NCI-H1694 treated with DMSO at 0.1 percent for 48 hours (cell line): ENCODE measurements at regions not wholly inside any gene's neighbourhood (a gene's known extent, or its start where the extent isn't known, plus 50 kb on each side); places are given as distances from the start of the nearest gene placed in this dataset.
A peak's percentile ranks its signal among the peaks of the same experiment; 100 is the strongest.
"Not testable (repeated sequence)": the region's sequence is repeated elsewhere in the genome, so short reads cannot be mapped to it uniquely, and the experiment has no call there.

Experiments used
- DNase-seq: peaks from one replicate; lab custom pipeline; 2025; lab: John Stamatoyannopoulos, UW

DNA sequence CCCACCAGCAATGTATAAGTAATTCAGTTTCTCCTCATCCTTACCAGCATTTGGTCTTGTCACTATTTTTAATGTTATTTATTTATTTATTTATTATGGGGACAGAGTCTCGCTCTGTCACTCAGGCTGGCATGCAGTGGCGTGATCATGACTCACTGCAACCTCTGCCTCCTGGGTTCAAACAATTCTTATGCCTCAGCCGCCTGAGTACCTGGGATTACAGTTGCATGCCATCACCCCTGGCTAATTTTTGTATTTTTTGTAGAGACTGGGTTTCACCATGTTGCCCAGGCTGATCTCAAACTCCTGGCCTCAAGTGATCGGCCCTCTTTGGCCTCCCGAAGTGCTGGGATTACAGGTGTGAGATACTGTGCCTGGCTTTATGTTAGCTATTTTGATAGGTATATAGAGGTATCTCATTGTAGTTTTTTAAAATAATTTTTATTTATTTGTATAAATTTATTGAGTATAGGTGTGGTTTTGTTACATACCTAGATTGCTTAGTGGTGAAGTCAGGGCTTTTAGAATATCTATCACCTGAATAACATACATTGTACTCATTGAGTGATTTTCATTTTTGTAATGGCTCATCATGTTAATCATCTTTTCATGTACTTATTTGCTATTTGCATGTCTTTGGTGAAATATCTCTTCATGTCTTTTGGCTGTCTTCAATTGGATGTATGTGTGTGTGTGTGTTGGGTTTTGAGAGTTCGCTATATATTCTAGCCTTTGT lies 53.3 kb downstream of the TANC2 start:
- no peak for DNase-seq

GRCh38 chr17:63022567-63022966 lies 56.5 kb downstream of the TANC2 start:
- DNase-seq = no peak

- DNase-seq = no peak
Observed at GRCh38 chr17:63023049-63023448, 57.0 kb downstream of the TANC2 start.

- no peak for DNase-seq
Observed at GRCh38 chr17:63024201-63024600, 58.2 kb downstream of the TANC2 start.

DNA sequence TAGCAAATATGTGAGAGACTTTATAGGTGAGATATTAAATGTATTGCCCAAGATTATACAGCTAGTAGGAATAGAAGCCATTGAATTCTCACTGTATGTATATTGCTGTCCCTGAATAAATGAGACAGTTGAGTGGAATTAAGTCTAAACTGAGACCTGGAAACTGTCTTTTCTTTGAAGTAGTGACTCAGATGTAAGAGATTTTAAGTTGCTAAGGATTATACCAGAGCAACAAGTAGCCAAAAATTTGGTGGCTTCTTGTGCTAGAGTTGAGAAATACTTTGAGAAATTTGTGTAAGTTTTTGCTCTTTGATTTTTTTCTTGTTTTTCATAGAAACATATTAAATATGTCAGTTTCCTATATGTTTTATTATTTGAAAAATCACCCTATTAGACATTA lies 58.7 kb downstream of the TANC2 start:
- no peak for DNase-seq

DNA sequence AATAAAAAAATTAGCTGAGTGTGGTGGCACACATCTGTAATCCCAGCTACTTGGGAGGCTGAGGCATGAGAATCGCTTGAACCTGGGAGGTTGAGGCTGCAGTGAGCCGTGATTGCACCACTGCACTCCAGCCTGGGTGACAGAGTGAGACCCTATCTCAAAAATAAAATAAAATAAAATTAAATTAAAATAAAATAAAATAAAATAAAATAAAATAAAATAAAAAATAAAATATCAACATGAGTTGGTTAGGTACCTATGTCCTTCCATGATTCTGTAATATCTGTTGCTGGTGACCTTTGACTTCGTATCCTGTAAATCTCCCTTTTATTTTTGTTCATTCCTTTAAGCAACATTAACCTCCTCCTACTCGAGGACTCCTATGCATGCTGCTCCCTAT lies 59.6 kb downstream of the TANC2 start:
- not testable (repeated sequence) for DNase-seq

- no peak for DNase-seq
Observed at GRCh38 chr17:63029541-63029940, 63.5 kb downstream of the TANC2 start.

DNA sequence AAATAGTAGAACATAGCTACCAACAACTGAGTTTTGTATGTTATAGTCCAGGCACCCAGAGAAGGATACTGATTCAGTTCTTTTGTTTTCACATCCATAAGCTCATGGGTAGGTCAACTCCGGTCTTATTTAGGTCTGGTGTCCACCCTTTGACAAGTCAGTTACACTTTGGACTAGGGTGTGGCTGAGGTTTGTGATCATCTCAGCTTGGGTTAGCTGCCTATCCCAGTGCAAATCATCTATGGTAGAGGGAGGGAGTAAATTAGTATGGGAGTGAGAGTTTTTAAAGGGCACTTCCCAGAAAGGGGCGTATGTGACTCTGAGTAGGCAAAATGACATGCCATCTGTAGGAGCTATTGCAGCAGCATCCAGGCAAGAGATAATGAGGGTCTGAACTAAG lies 66.1 kb downstream of the TANC2 start:
- DNase-seq = no peak

DNA sequence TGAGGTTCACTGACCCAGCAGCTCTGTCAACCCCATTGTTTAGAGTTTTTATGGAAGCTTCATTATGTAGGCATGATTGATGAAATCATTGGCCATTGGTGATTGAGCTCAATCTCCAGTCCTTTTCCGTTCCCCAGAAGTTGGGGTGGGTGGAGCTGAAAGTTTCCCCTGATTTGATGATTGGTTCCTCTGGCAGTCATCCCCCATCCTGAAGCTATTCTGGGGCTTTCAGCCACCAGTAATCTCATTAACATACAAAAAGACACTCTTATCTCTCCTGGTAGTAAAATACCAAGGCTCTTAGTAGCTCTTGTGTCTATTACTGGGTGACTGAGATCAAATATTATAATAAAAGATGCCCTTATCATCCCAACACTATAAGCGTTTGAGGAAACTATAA lies 67.1 kb downstream of the TANC2 start:
- no peak for DNase-seq

- DNase-seq = no peak
Observed at GRCh38 chr17:63035271-63035670, 69.2 kb downstream of the TANC2 start.

DNA sequence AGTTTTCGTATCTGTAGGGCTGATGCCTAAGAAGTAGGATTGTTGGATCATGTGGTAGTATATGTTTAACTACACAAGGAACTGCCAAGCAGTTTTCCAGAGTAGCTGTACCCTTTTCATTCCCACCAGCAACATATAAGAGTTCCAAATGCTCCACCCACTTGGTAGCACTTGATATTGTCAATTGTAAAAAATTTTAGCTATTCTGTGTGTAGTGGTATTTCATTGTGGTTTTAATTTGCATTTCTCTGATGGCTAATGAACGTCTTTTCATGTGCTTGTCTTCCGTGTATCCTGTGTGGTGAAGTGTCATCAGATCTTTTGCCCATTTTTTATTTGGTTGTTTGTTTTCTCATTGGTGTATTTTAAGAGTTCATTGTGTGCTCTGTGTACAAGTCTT lies 69.7 kb downstream of the TANC2 start:
- DNase-seq = no peak

DNA sequence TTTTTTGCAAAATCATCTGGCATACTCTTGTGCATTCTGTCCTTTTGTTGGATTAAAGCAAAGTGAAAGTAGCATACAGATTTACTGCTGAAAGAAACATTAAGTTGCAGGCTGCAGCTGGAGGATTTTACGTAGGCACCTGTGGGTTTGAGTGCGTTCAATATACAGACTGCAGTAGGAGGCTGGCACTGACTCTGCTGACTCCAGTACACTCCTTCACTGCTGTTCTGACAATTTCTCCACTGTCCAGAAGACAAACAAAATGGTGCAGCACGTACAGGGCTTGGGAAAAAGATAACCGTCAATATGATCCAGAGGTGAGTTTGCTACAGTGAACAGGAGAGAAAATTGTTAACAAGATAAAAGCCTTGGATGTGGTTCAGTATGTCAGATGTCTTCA lies 73.3 kb downstream of the TANC2 start:
- no peak for DNase-seq

DNA sequence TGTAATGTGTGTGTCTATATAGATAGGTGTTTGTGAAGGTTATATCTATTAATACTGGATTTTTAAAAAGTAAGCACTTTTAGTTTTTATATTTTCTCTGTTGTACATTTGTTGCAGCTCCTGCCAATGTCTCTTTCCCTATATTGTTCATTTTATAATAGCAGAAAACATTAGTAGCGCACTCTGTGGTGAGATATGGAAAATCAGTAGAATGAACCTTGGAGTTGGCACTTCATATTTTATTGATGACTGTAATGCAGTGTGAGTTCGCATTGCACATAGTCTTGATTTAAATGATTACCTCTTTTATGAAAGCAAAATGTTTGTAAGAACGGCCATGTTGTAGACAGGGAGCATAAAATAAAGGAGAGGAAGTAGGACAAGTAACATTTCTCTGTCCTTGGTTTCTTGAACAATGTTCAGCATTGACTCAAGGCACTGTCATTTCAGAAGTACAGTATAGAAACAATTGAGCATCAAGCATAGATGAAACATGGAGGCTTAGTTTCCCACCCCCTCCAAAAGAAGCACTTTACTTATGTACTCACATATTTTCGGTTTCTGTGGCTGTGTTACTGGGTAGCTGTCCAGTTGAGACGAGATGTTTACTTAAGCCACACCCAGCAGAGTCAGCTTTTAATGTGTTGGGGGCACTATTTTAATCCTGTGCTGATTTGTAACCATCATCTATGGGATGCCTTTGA lies 74.0 kb downstream of the TANC2 start:
- no peak for DNase-seq

DNA sequence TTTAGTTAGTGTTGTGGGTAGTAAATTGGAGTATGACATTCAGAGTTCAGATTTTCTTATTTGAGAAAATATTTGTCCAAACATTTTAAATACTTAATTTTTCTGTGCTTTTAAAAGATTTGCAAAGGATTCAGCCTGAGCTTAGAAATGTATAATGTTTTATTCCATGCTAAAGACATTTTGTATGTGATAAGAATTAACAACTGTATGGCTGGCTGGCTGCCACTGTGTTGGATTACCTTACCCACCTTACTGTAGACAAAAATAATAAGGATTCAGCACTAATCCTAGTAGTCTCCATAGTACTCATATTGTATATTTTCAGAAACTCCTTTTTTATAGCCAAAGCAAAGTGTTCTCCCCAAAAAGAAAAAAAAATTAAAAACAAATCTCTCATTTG lies 74.8 kb downstream of the TANC2 start:
- no peak for DNase-seq

DNA sequence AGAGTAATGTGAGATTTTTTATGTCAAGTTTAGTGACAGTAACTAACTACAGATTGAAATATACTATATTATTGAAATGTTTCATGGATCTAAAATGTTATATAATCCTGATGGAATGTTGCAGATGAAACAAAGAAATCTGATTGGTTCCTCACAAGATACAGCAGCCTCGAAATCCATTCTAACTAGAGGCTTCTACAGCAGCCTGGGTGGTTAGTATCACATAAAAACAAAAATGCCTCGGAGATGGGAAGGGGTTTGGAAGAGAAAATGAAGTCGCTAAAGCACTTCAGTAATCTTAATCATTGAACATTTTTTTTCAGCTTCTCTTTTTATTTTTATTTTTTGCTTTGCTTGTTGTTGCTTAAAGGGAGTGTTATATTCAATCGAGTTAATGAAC lies 75.2 kb downstream of the TANC2 start:
- DNase-seq = no peak

DNA sequence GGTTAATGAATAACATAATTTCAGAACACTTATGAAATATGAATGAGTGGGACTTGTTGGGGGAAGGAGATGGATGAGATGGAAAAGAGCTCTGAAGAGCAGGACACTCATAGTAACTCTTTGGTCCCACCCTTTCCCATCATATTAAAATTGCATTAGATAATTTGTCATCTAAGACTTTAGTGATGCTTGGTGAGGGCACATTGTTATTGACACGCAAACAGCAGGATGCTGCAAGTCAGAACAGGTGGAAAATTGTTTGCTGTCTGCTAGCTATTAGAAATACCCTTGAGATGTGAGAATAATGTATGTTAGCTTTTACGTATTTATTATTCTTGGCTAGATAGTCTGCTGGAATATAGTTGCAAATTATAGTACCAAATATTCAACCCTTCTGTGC lies 75.7 kb downstream of the TANC2 start:
- DNase-seq = peak; percentile 20

- DNase-seq = peak; percentile 25
Observed at GRCh38 chr17:63042256-63042812, 76.3 kb downstream of the TANC2 start.

- DNase-seq = not testable (repeated sequence)
Observed at GRCh38 chr17:63057560-63057959, 91.5 kb downstream of the TANC2 start.

DNA sequence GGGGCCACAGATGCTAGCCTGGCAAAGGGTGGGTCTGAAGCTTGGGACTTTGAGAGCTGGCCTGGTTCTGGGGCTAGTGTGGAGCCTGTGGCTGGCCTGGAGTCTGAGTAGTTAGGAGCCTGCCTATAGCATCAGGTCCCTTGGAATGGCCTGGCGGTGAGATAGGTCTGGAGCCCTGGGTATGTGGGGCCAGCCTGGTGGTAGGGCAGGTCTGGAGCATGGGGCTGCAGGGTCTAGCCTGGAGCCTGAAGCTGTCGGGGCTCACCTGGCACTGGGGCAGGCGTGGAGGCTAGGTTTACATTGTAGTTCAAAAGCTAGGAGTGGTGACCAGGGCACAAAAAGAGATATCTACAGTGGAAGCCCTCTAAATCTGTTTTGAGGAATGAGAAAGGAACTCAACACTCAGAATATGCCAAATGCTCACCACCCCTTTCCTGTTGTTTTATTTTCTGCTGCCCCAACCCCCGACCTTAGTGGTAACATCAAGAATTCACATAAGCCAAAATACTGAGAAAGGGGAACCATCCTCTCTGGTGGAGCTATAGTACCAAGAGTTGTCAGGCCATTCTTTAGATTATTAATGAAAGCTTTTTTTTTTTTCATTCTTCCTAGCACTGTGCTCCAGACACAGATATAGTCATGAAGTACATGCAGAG lies 100.3 kb downstream of the TANC2 start:
- DNase-seq = no peak

DNA sequence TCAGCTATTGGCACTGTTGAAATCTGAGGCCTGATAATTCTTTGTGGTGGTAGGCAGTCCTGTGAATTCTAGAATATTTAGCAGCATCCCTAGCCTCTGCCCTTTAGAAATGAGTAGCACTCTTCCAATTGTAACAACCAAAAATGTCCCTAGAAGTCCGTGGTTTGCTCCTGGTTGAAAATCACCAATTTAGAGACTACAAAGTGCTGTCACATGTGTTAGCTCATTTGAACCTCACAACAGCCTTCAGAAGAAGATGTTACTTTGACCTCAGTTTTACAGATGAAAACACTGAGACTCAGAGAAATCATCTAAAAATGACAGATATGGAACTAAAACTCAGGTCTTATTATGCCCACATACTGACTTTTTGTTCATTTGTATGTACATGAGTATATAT lies 103.2 kb downstream of the TANC2 start:
- no peak for DNase-seq

DNA sequence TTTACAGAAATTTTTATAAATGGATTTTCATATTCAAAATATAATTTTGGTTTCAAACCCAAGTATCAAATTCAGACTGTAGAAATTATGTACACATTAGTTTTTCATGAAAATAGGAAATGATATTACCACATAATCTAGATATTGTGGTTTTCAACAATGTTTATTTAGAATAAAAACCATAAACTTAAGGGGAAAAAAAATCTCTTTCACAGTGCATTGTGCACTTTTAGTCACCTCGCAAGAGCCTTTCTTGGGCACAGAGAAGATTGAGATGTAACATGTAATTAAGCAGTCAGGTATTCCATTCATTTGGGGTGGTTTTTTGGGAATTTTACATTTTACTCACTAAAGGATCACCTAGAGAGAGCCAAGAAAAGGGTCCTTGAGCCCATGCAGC lies 104.0 kb downstream of the TANC2 start:
- DNase-seq = no peak

DNA sequence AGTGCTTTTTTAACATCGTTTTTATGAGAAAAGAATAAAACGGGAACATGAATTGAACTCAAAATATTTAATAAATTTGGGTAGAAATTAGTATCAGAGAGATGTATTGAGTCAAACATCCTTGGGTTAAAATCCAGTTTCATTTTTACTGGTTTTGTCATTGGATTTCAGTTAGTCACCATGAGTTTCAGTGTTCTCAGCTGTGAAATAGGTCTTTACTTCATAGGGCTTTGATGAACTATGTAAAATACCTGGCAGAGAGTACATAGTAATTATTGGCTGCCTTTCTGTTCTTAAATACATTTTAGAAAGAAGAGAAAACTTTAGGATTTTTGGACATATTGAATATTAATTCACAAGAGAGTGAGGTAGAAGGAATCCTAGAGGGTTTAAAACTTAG lies 105.8 kb downstream of the TANC2 start:
- no peak for DNase-seq

- DNase-seq = no peak
Observed at GRCh38 chr17:63075969-63076368, 109.9 kb downstream of the TANC2 start.
